ENCODE measurements at regions not wholly inside any gene's neighbourhood (a gene's known extent, or its start where the extent isn't known, plus 50 kb on each side); places are given as distances from the start of the nearest gene placed in this dataset.
A peak's percentile ranks its signal among the peaks of the same experiment; 100 is the strongest.
"Not testable (repeated sequence)": the region's sequence is repeated elsewhere in the genome, so short reads cannot be mapped to it uniquely, and the experiment has no call there.

GRCh38 chr9:99663856-99664255 is 157.8 kb upstream of the NR4A3 start:
- H3K4me3 ChIP-seq (replicated peaks in 1 of 2; ENCODE audit: low read depth in 2 of 2, low read length in 2 of 2) = no peak overlapping the region
- TF ChIP-seq CTCF (IDR thresholded peaks at IDR 0.05; ENCODE audit: low read depth, low read length) = no peak
- no peak for DNase-seq (ENCODE audit: low read depth in 2 of 2)

- peak in 1 of 2 donors; percentile 1 for DNase-seq (ENCODE audit: low read depth in 2 of 2)
- no peak for TF ChIP-seq CTCF (IDR thresholded peaks at IDR 0.05; ENCODE audit: low read depth, low read length)
- no peak overlapping the region for H3K4me3 ChIP-seq (replicated peaks in 1 of 2; ENCODE audit: low read depth in 2 of 2, low read length in 2 of 2)
These were observed 155.1 kb upstream of the NR4A3 start for GRCh38 chr9:99666571-99666970.

GRCh38 chr9:99670886-99671285 is 150.8 kb upstream of the NR4A3 start:
- H3K4me3 ChIP-seq (replicated peaks in 1 of 2; ENCODE audit: low read depth in 2 of 2, low read length in 2 of 2) = not testable (repeated sequence)

GRCh38 chr9:99677281-99677680 is 144.4 kb upstream of the NR4A3 start:
- no peak for TF ChIP-seq CTCF (IDR thresholded peaks at IDR 0.05; ENCODE audit: low read depth, low read length)
- peak in 1 of 2 donors; percentile 46 for DNase-seq (ENCODE audit: low read depth in 2 of 2)
- no peak overlapping the region for H3K4me3 ChIP-seq (replicated peaks in 1 of 2; ENCODE audit: low read depth in 2 of 2, low read length in 2 of 2)

More at GRCh38 chr9:99670886-99671285, 150.8 kb upstream of the NR4A3 start:
- not testable (repeated sequence) for DNase-seq (ENCODE audit: low read depth in 2 of 2)

- no peak overlapping the region for H3K4me3 ChIP-seq (replicated peaks in 1 of 2; ENCODE audit: low read depth in 2 of 2, low read length in 2 of 2)
- DNase-seq (ENCODE audit: low read depth in 2 of 2) = no peak
- TF ChIP-seq CTCF (IDR thresholded peaks at IDR 0.05; ENCODE audit: low read depth, low read length) = no peak
These were observed 143.1 kb upstream of the NR4A3 start for GRCh38 chr9:99678566-99678965.

- H3K4me3 ChIP-seq (replicated peaks in 1 of 2; ENCODE audit: low read depth in 2 of 2, low read length in 2 of 2) = no peak overlapping the region
- peak in 1 of 2 donors; percentile 62 for DNase-seq (ENCODE audit: low read depth in 2 of 2)
- no peak for TF ChIP-seq CTCF (IDR thresholded peaks at IDR 0.05; ENCODE audit: low read depth, low read length)
These were observed 141.5 kb upstream of the NR4A3 start for GRCh38 chr9:99680191-99680590.

- no peak overlapping the region for H3K4me3 ChIP-seq (replicated peaks in 1 of 2; ENCODE audit: low read depth in 2 of 2, low read length in 2 of 2)
- TF ChIP-seq CTCF (IDR thresholded peaks at IDR 0.05; ENCODE audit: low read depth, low read length) = no peak
- DNase-seq (ENCODE audit: low read depth in 2 of 2) = no peak
These were observed 140.6 kb upstream of the NR4A3 start for GRCh38 chr9:99681113-99681512.
